Mucosa of rectum (tissue), 2 donors: ENCODE measurements at regions not wholly inside any gene's neighbourhood (a gene's known extent, or its start where the extent isn't known, plus 50 kb on each side); places are given as distances from the start of the nearest gene placed in this dataset.

Experiments
- H3K27ac ChIP-seq, 2 donors: one replicate each; pipeline ENCODE4 v1.7.0; 2013; ENCODE audit warnings: inconsistent platforms in 2 of 2, low read depth in 2 of 2, low read length in 2 of 2
- H3K27me3 ChIP-seq, 2 donors: one replicate each; pipeline ENCODE4 v1.7.0; 2013; ENCODE audit warnings: low read length in 2 of 2; ENCODE audit not compliant: control insufficient read depth in 2 of 2, insufficient read depth in 2 of 2
- H3K36me3 ChIP-seq, 2 donors: one replicate each; pipeline ENCODE4 v1.7.0; 2013; ENCODE audit warnings: low read length in 2 of 2; ENCODE audit not compliant: control insufficient read depth in 2 of 2, insufficient read depth in 2 of 2
- H3K4me1 ChIP-seq, 2 donors: one replicate each; pipeline ENCODE4 v1.7.0; 2013; ENCODE audit warnings: low read length in 2 of 2, mild to moderate bottlenecking in 1 of 2; ENCODE audit not compliant: control insufficient read depth in 2 of 2, insufficient read depth in 2 of 2
- H3K4me3 ChIP-seq, 2 donors: one replicate each; pipeline ENCODE4 v1.7.0; 2013; ENCODE audit warnings: low read length in 2 of 2
- H3K9ac ChIP-seq, 2 donors: one replicate each; pipeline ENCODE4 v1.7.0; 2013; ENCODE audit warnings: low read length in 2 of 2, low read depth in 1 of 2, mild to moderate bottlenecking in 1 of 2
- H3K9me3 ChIP-seq, 2 donors: one replicate each; pipeline ENCODE4 v1.7.0; 2013; ENCODE audit warnings: low read length in 2 of 2; ENCODE audit not compliant: control insufficient read depth in 2 of 2
- donor health status: healthy.
- donor health status: Normal muscosa, but diverticular disease.

DNA sequence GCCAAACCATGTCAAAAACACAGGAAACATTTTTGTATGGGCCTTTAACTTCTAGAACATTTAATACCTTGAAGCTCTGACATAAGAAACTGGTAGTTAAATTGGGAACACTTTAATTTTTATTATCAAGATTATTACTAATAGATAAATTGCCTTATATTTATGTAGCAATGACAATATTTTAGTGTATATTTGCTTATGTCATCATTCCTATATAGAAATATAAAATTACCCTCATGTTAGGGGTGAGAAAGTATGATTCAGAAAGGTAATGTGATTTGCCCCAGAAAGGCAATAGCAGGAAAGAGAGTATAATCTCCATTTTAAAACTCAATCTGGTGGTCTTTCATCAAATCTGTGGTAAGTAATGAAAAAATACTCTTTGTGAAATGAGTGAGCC, 147.4 kb downstream of the IL15 start:
- H3K9me3 ChIP-seq, result no peaks in the 10 kb centered on the region
- no peak overlapping the region for H3K4me3 ChIP-seq
- H3K4me1 ChIP-seq, result no peaks in the 10 kb centered on the region
- H3K27me3 ChIP-seq, result no peaks in the 10 kb centered on the region
- no peak overlapping the region for H3K27ac ChIP-seq
- no peak overlapping the region for H3K9ac ChIP-seq
- no peaks in the 10 kb centered on the region for H3K36me3 ChIP-seq

DNA sequence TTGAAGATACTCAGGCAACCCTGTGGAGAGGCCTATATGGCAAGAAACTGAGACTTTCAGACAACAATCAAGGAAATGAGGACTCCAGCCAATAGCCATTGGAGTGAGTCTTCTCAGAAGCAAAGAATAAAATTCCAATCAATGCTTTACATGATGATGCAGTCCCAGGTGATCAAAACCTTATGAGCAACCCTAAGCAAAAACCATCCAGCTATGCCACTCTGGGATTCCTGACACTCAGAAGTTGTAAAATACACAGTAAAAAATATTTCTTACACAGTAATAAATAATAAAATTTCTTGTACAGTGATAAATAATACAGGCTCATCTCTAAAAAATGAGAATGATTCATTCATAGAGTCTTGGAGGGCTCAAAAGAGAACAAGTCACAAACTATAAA, 150.6 kb downstream of the IL15 start:
- Histone ChIP-seq H3K27me3 (no peaks in the 10 kb centered on the region), H3K9me3 (no peaks in the 10 kb centered on the region), H3K4me1 (no peaks in the 10 kb centered on the region), H3K27ac (no peak overlapping the region), H3K4me3 (no peak overlapping the region), H3K9ac (no peak overlapping the region), H3K36me3 (no peaks in the 10 kb centered on the region)

GRCh38 chr4:141788169-141788915, 152.0 kb downstream of the IL15 start:
- Histone ChIP-seq H3K36me3 (no peaks in the 10 kb centered on the region), H3K9ac (no peak overlapping the region), H3K9me3 (no peaks in the 10 kb centered on the region), H3K27me3 (no peaks in the 10 kb centered on the region), H3K4me3 (no peak overlapping the region), H3K4me1 (no peaks in the 10 kb centered on the region), H3K27ac (no peak overlapping the region)

DNA sequence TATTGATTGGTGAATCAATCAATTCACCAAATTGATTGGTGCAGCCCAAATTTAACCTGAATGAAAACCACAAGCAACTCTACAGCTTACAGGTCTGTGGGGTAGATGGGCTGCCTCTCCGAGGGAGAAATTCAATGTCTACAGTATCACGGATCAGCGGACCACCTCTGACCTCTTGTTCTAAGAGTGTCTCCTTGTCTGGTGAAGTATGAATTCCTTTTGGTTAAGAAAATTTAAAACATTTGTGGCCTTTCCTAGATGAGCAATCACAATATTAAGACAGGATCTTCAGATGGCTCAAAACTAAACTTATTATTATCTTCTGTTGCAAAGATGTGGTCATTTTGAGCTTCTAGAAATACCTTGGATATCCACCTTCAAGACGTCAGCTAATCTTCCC, 153.3 kb downstream of the IL15 start:
- H3K27me3 ChIP-seq, result no peaks in the 10 kb centered on the region
- no peaks in the 10 kb centered on the region for H3K9me3 ChIP-seq
- H3K36me3 ChIP-seq, result no peaks in the 10 kb centered on the region
- H3K4me1 ChIP-seq, result no peaks in the 10 kb centered on the region
- no peak overlapping the region for H3K27ac ChIP-seq
- no peak overlapping the region for H3K4me3 ChIP-seq
- H3K9ac ChIP-seq, result no peak overlapping the region

- Histone ChIP-seq H3K27ac (no peak overlapping the region), H3K27me3 (no peaks in the 10 kb centered on the region), H3K9me3 (no peaks in the 10 kb centered on the region), H3K4me3 (no peak overlapping the region), H3K36me3 (no peaks in the 10 kb centered on the region), H3K4me1 (no peaks in the 10 kb centered on the region), H3K9ac (no peak overlapping the region)
Measured at GRCh38 chr4:141792164-141792563, 155.8 kb downstream of the IL15 start.

DNA sequence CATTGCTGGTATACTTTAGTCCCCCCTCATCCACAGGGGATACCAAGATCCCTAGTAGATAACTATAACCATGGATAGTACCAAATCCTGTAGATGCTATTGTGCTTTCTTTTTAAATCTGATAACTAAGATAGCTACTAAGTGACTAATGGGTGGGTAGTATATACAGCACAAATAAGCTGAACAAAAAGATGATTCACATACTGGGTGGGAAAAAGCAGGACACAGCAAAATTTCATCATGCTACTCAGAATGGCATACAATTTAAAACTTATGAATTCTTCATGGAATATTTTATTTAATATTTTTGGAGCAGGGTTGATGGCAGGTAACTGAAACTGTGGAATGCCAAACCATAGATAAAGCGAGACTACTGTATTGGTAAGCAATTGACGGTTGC, 161.6 kb downstream of the IL15 start:
- no peak overlapping the region for H3K27ac ChIP-seq
- no peaks in the 10 kb centered on the region for H3K4me1 ChIP-seq
- no peaks in the 10 kb centered on the region for H3K27me3 ChIP-seq
- no peaks in the 10 kb centered on the region for H3K9me3 ChIP-seq
- H3K9ac ChIP-seq, result no peak overlapping the region
- no peak overlapping the region for H3K4me3 ChIP-seq
- no peaks in the 10 kb centered on the region for H3K36me3 ChIP-seq

DNA sequence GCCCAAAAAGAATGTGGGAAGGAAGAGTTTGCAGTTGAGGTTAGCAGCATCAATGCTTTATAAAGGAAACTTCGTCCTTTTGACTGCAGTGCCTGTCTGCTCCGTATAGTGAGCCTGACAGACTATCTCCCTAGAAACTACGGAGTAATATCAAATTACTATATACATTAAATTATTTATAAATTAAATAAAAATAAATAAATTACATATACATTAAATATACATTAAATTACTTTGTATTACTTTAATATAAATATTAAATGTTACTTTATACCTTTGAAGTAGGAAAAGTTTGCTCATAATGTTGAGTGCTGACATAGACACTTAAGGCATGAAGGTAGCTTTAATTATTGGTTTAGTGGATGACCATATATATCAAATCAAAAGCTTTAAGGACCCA, 165.2 kb downstream of the IL15 start:
- Histone ChIP-seq H3K27me3 (no peaks in the 10 kb centered on the region), H3K4me1 (no peaks in the 10 kb centered on the region), H3K27ac (no peak overlapping the region), H3K9me3 (no peaks in the 10 kb centered on the region), H3K36me3 (no peaks in the 10 kb centered on the region), H3K9ac (no peak overlapping the region), H3K4me3 (no peak overlapping the region)

- Histone ChIP-seq H3K9ac (no peak overlapping the region), H3K4me3 (no peak overlapping the region), H3K36me3 (no peaks in the 10 kb centered on the region), H3K9me3 (no peaks in the 10 kb centered on the region), H3K27ac (no peak overlapping the region), H3K4me1 (no peaks in the 10 kb centered on the region), H3K27me3 (no peaks in the 10 kb centered on the region)
Measured at GRCh38 chr4:141802333-141802732, 165.9 kb downstream of the IL15 start.

DNA sequence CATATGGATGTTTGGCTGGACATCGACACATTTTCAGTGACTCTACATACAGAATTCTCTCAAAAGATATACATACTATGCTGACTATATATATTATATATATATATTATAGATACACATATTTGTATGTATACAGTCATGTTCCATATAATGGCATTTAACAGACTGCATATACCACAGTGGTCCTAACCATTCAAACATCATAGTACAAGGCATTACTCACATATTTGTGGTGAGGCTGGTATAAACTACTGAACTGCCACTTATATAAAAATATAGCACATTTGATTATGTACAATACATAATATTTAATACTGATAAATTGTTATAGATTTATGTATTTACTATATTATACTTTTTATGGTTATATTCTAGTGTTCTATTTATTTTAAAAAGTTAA, 168.5 kb downstream of the IL15 start:
- Histone ChIP-seq H3K27ac (no peak overlapping the region), H3K4me3 (no peak overlapping the region), H3K36me3 (no peaks in the 10 kb centered on the region), H3K27me3 (no peaks in the 10 kb centered on the region), H3K9ac (no peak overlapping the region), H3K4me1 (no peaks in the 10 kb centered on the region), H3K9me3 (no peaks in the 10 kb centered on the region)

GRCh38 chr4:141807103-141807891, 170.9 kb downstream of the IL15 start:
- no peaks in the 10 kb centered on the region for H3K9me3 ChIP-seq
- H3K27me3 ChIP-seq, result no peaks in the 10 kb centered on the region
- H3K36me3 ChIP-seq, result no peaks in the 10 kb centered on the region
- H3K27ac ChIP-seq, result no peak overlapping the region
- H3K4me3 ChIP-seq, result no peak overlapping the region
- no peak overlapping the region for H3K9ac ChIP-seq
- H3K4me1 ChIP-seq, result no peaks in the 10 kb centered on the region
